ENCODE measurements at regions not wholly inside any gene's neighbourhood (a gene's known extent, or its start where the extent isn't known, plus 50 kb on each side); places are given as distances from the start of the nearest gene placed in this dataset.
"Not testable (repeated sequence)": the region's sequence is repeated elsewhere in the genome, so short reads cannot be mapped to it uniquely, and the experiment has no call there.

GRCh38 chr18:7178568-7178967, 52.3 kb upstream of the LRRC30 start:
- TF ChIP-seq GTF2F1 (IDR thresholded peaks at IDR 0.05; ENCODE audit: borderline replicate concordance, low read depth, low read length), result not testable (repeated sequence)
- TF ChIP-seq, protein P1, sequence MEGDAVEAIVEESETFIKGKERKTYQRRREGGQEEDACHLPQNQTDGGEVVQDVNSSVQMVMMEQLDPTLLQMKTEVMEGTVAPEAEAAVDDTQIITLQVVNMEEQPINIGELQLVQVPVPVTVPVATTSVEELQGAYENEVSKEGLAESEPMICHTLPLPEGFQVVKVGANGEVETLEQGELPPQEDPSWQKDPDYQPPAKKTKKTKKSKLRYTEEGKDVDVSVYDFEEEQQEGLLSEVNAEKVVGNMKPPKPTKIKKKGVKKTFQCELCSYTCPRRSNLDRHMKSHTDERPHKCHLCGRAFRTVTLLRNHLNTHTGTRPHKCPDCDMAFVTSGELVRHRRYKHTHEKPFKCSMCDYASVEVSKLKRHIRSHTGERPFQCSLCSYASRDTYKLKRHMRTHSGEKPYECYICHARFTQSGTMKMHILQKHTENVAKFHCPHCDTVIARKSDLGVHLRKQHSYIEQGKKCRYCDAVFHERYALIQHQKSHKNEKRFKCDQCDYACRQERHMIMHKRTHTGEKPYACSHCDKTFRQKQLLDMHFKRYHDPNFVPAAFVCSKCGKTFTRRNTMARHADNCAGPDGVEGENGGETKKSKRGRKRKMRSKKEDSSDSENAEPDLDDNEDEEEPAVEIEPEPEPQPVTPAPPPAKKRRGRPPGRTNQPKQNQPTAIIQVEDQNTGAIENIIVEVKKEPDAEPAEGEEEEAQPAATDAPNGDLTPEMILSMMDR (IDR thresholded peaks at IDR 0.05; ENCODE audit: control extremely low read depth in 1 of 3, insufficient read depth in 1 of 3, low read depth in 1 of 3, low read length in 3 of 3), result not testable (repeated sequence)
